ENCODE measurements at regions not wholly inside any gene's neighbourhood (a gene's known extent, or its start where the extent isn't known, plus 50 kb on each side); places are given as distances from the start of the nearest gene placed in this dataset.

GRCh38 chr1:38561110-38561509 is 298.5 kb downstream of the RRAGC start:
- no peak for ATAC-seq

GRCh38 chr1:38560457-38560856 is 299.1 kb downstream of the RRAGC start:
- no peak for TF ChIP-seq CTCF (IDR thresholded peaks at IDR 0.05)
- intact Hi-C loops (cut with DNase I), result no loop called here
- 80 to 82% (median 82%) methylated on average over 7 of the region's 7 CpGs for WGBS, 3 donors
- no peak overlapping the region for H3K27ac ChIP-seq
- H3K27me3 ChIP-seq (ENCODE audit: insufficient read depth in 3 of 3, low read length in 2 of 3), result peaks cover 0 to 31% (median 3%) of the 10 kb centered on the region in 3 donors
- H3K36me3 ChIP-seq (ENCODE audit: insufficient read depth in 1 of 2, low read depth in 1 of 2), result no peaks in the 10 kb centered on the region
- no peaks in the 10 kb centered on the region for H3K9me3 ChIP-seq
- DNase-seq (no peak), ATAC-seq (no peak)
- H3K4me3 ChIP-seq, result no peak overlapping the region
- H3K4me1 ChIP-seq, result no peaks in the 10 kb centered on the region

More at GRCh38 chr1:38561110-38561509, 298.5 kb downstream of the RRAGC start:
- peaks cover 0 to 31% (median 3%) of the 10 kb centered on the region in 3 donors for H3K27me3 ChIP-seq (ENCODE audit: insufficient read depth in 3 of 3, low read length in 2 of 3)
- H3K9me3 ChIP-seq, result no peaks in the 10 kb centered on the region
- no peaks in the 10 kb centered on the region for H3K4me1 ChIP-seq
- no peak overlapping the region for H3K27ac ChIP-seq
- no peak overlapping the region for H3K4me3 ChIP-seq
- no peak for TF ChIP-seq CTCF (IDR thresholded peaks at IDR 0.05)
- intact Hi-C loops (cut with DNase I), result no loop called here
- 71 to 85% (median 82%) methylated on average over 4 of the region's 4 CpGs for WGBS, 3 donors
- no peaks in the 10 kb centered on the region for H3K36me3 ChIP-seq (ENCODE audit: insufficient read depth in 1 of 2, low read depth in 1 of 2)
- DNase-seq, result no peak

- DNase-seq (no peak), ATAC-seq (no peak)
- Histone ChIP-seq H3K36me3 (ENCODE audit: insufficient read depth in 1 of 2, low read depth in 1 of 2) (no peaks in the 10 kb centered on the region), H3K27me3 (ENCODE audit: insufficient read depth in 3 of 3, low read length in 2 of 3) (peaks cover 0 to 31% (median 3%) of the 10 kb centered on the region in 3 donors), H3K4me3 (no peak overlapping the region), H3K9me3 (no peaks in the 10 kb centered on the region), H3K27ac (no peak overlapping the region), H3K4me1 (no peaks in the 10 kb centered on the region)
- intact Hi-C loops (cut with DNase I), result no loop called here
- TF ChIP-seq CTCF (IDR thresholded peaks at IDR 0.05), result no peak
- 33 to 37% (median 35%) methylated on average over 33 of the region's 33 CpGs for WGBS, 3 donors
Measured at GRCh38 chr1:38559446-38560165, 300.0 kb downstream of the RRAGC start.

- Histone ChIP-seq H3K9me3 (no peaks in the 10 kb centered on the region), H3K4me1 (no peaks in the 10 kb centered on the region), H3K36me3 (ENCODE audit: insufficient read depth in 1 of 2, low read depth in 1 of 2) (no peaks in the 10 kb centered on the region), H3K27me3 (ENCODE audit: insufficient read depth in 3 of 3, low read length in 2 of 3) (peaks cover 0 to 31% (median 3%) of the 10 kb centered on the region in 3 donors), H3K4me3 (no peak overlapping the region), H3K27ac (no peak overlapping the region)
- no peak for TF ChIP-seq CTCF (IDR thresholded peaks at IDR 0.05)
- no peak for ATAC-seq
- no peak for DNase-seq
- intact Hi-C loops (cut with DNase I), result no loop called here
- 48 to 59% (median 51%) methylated on average over 21 to 23 of the region's 23 CpGs for WGBS, 3 donors
Measured at GRCh38 chr1:38558500-38559445, 300.8 kb downstream of the RRAGC start.

Measured in psoas muscle (tissue), 7 donors.